ENCODE measurements at regions not wholly inside any gene's neighbourhood (a gene's known extent, or its start where the extent isn't known, plus 50 kb on each side); places are given as distances from the start of the nearest gene placed in this dataset.

GRCh38 chr13:105255472-105255871 is 1280.0 kb downstream of the EFNB2 start:
- H3K36me3 ChIP-seq: no peaks in the 10 kb centered on the region
- DNase-seq: no peak
- intact Hi-C loops (cut with DNase I): no loop called here
- WGBS, 2 donors: 61 to 82% methylated on average over 1 of the region's 1 CpG
- H3K27ac ChIP-seq: no peak overlapping the region
- H3K27me3 ChIP-seq: no peaks in the 10 kb centered on the region
- no peaks in the 10 kb centered on the region for H3K9me3 ChIP-seq
- TF ChIP-seq POLR2A (IDR thresholded peaks at IDR 0.05) (no peak), CTCF (IDR thresholded peaks at IDR 0.05) (no peak)
- H3K4me3 ChIP-seq (replicated peaks in 1 of 3): no peak overlapping the region
- no peaks in the 10 kb centered on the region for H3K4me1 ChIP-seq

GRCh38 chr13:105251293-105251692 is 1284.2 kb downstream of the EFNB2 start:
- H3K4me1 ChIP-seq: no peaks in the 10 kb centered on the region
- H3K9me3 ChIP-seq: no peaks in the 10 kb centered on the region
- H3K36me3 ChIP-seq: no peaks in the 10 kb centered on the region
- TF ChIP-seq POLR2A (IDR thresholded peaks at IDR 0.05) (no peak), CTCF (IDR thresholded peaks at IDR 0.05) (no peak)
- intact Hi-C loops (cut with DNase I): no loop called here
- H3K4me3 ChIP-seq (replicated peaks in 1 of 3): no peak overlapping the region
- no peaks in the 10 kb centered on the region for H3K27me3 ChIP-seq
- no peak overlapping the region for H3K27ac ChIP-seq
- DNase-seq: no peak

GRCh38 chr13:105247830-105248229 is 1287.6 kb downstream of the EFNB2 start:
- TF ChIP-seq CTCF (IDR thresholded peaks at IDR 0.05) (no peak), POLR2A (IDR thresholded peaks at IDR 0.05) (no peak)
- H3K27me3 ChIP-seq: no peaks in the 10 kb centered on the region
- DNase-seq: no peak
- WGBS, 2 donors: 90 to 91% methylated on average over 5 of the region's 5 CpGs
- no peak overlapping the region for H3K27ac ChIP-seq
- no peaks in the 10 kb centered on the region for H3K4me1 ChIP-seq
- no peaks in the 10 kb centered on the region for H3K36me3 ChIP-seq
- no peaks in the 10 kb centered on the region for H3K9me3 ChIP-seq
- no peak overlapping the region for H3K4me3 ChIP-seq (replicated peaks in 1 of 3)
- intact Hi-C loops (cut with DNase I): no loop called here

GRCh38 chr13:105240371-105240770 is 1295.1 kb downstream of the EFNB2 start:
- WGBS, 2 donors: 70 to 76% methylated on average over 3 of the region's 3 CpGs
- H3K4me1 ChIP-seq: no peaks in the 10 kb centered on the region
- intact Hi-C loops (cut with DNase I): no loop called here
- DNase-seq: no peak
- no peaks in the 10 kb centered on the region for H3K36me3 ChIP-seq
- H3K27ac ChIP-seq: no peak overlapping the region
- no peak overlapping the region for H3K4me3 ChIP-seq (replicated peaks in 1 of 3)
- H3K27me3 ChIP-seq: no peaks in the 10 kb centered on the region
- H3K9me3 ChIP-seq: no peaks in the 10 kb centered on the region
- TF ChIP-seq POLR2A (IDR thresholded peaks at IDR 0.05) (no peak), CTCF (IDR thresholded peaks at IDR 0.05) (no peak)

GRCh38 chr13:105232439-105232838 is 1303.0 kb downstream of the EFNB2 start:
- no peaks in the 10 kb centered on the region for H3K9me3 ChIP-seq
- H3K27ac ChIP-seq: no peak overlapping the region
- 84 to 87% methylated on average over 5 of the region's 5 CpGs for WGBS, 2 donors
- intact Hi-C loops (cut with DNase I): no loop called here
- no peaks in the 10 kb centered on the region for H3K36me3 ChIP-seq
- H3K27me3 ChIP-seq: no peaks in the 10 kb centered on the region
- TF ChIP-seq CTCF (IDR thresholded peaks at IDR 0.05) (no peak), POLR2A (IDR thresholded peaks at IDR 0.05) (no peak)
- H3K4me3 ChIP-seq (replicated peaks in 1 of 3): no peak overlapping the region
- DNase-seq: no peak
- H3K4me1 ChIP-seq: no peaks in the 10 kb centered on the region

Measured in thyroid gland (tissue), 4 donors.